HepG2 (cell line): ENCODE measurements at regions not wholly inside any gene's neighbourhood (a gene's known extent, or its start where the extent isn't known, plus 50 kb on each side); places are given as distances from the start of the nearest gene placed in this dataset.

ENCODE experiments used
- ARNT ChIP-seq: fragments of 450-650 bp; IDR thresholded peaks from 2 replicates; pipeline ENCODE4 v1.6.1; 2017
- ATF5 ChIP-seq: sonication (generic); formaldehyde crosslinking; IDR thresholded peaks from 2 replicates; pipeline ENCODE4 v1.4.0; 2020; ENCODE audit warnings: mild to moderate bottlenecking, low read depth, missing genetic modification reagents
- HDAC6 ChIP-seq: fragments of 200-600 bp; sonication (generic); IDR thresholded peaks from 2 replicates; pipeline ENCODE4 v1.7.0; 2017; ENCODE audit warnings: mild to moderate bottlenecking, antibody characterized with exemption, low read length, low read depth
- SATB2 ChIP-seq: sonication (generic); formaldehyde crosslinking; IDR thresholded peaks from 2 replicates; pipeline ENCODE4 v1.5.0; 2020; ENCODE audit warnings: missing genetic modification reagents
- TBP ChIP-seq: sonication (generic); formaldehyde crosslinking; IDR thresholded peaks from 2 replicates; pipeline ENCODE4 v1.5.0; 2020; ENCODE audit warnings: missing genetic modification reagents
- THAP9 ChIP-seq: sonication (generic); formaldehyde crosslinking; IDR thresholded peaks from 2 replicates; pipeline ENCODE4; 2020; ENCODE audit warnings: missing genetic modification reagents, mild to moderate bottlenecking, borderline replicate concordance
- TRAFD1 ChIP-seq: sonication (generic); formaldehyde crosslinking; IDR thresholded peaks from 2 replicates; pipeline ENCODE4 v1.5.1; 2020; ENCODE audit warnings: missing genetic modification reagents, mild to moderate bottlenecking, borderline replicate concordance
- ZBTB20 ChIP-seq: sonication (generic); formaldehyde crosslinking; IDR thresholded peaks from 2 replicates; pipeline ENCODE4 v1.8.1; 2023; ENCODE audit warnings: missing genetic modification reagents, low read depth, mild to moderate bottlenecking, borderline replicate concordance
- ZNF138 ChIP-seq: sonication (generic); formaldehyde crosslinking; IDR thresholded peaks from 2 replicates; pipeline ENCODE4 v1.5.0; 2020; ENCODE audit warnings: mild to moderate bottlenecking, low read depth, missing genetic modification reagents
- ZNF225 ChIP-seq: sonication (generic); formaldehyde crosslinking; IDR thresholded peaks from 2 replicates; pipeline ENCODE4 v1.4.0; 2020; ENCODE audit warnings: mild to moderate bottlenecking, missing genetic modification reagents
- ZNF318 ChIP-seq: sonication (generic); formaldehyde crosslinking; IDR thresholded peaks from 2 replicates; pipeline ENCODE4 v1.4.0; 2020; ENCODE audit warnings: mild to moderate bottlenecking, missing genetic modification reagents
- ZNF331 ChIP-seq: sonication (generic); formaldehyde crosslinking; IDR thresholded peaks from 2 replicates; pipeline ENCODE4 v1.4.0; 2020; ENCODE audit warnings: missing genetic modification reagents

GRCh38 chr5:174423558-174423957 is 300.8 kb upstream of the MSX2 start (continued):
- TF ChIP-seq ZNF318 (CRISPR knock-in tag): no peak
- TF ChIP-seq ZBTB20 (CRISPR knock-in tag): no peak
- TF ChIP-seq THAP9 (CRISPR knock-in tag): no peak
- TF ChIP-seq TBP (CRISPR knock-in tag): no peak
- TF ChIP-seq ZNF331 (CRISPR knock-in tag): no peak
- no peak for TF ChIP-seq ARNT
- no peak for TF ChIP-seq TRAFD1 (CRISPR knock-in tag)
- no peak for TF ChIP-seq ZNF138
- no peak for TF ChIP-seq SATB2 (CRISPR knock-in tag)
- no peak for TF ChIP-seq HDAC6
- no peak for TF ChIP-seq ATF5 (CRISPR knock-in tag)
- no peak for TF ChIP-seq ZNF225
